CD4-positive, alpha-beta T cell treated with Interleukin-17A for 4 hours (primary cell): ENCODE measurements at regions not wholly inside any gene's neighbourhood (a gene's known extent, or its start where the extent isn't known, plus 50 kb on each side); places are given as distances from the start of the nearest gene placed in this dataset.

Experiments used
- DNase-seq: peaks from one replicate; pipeline ENCODE4 v3.0.0-alpha.2; 2020; ENCODE audit warnings: mixed read lengths

GRCh38 chr16:14334366-14335080 lies 263.4 kb downstream of the MRTFB start:
- DNase-seq: no peak

GRCh38 chr16:14333361-14333760 lies 262.2 kb downstream of the MRTFB start:
- DNase-seq: no peak

- no peak for DNase-seq
Observed at GRCh38 chr16:14331020-14331419, 259.9 kb downstream of the MRTFB start.

- DNase-seq: no peak
Observed at GRCh38 chr16:14329727-14330350, 258.7 kb downstream of the MRTFB start.

DNA sequence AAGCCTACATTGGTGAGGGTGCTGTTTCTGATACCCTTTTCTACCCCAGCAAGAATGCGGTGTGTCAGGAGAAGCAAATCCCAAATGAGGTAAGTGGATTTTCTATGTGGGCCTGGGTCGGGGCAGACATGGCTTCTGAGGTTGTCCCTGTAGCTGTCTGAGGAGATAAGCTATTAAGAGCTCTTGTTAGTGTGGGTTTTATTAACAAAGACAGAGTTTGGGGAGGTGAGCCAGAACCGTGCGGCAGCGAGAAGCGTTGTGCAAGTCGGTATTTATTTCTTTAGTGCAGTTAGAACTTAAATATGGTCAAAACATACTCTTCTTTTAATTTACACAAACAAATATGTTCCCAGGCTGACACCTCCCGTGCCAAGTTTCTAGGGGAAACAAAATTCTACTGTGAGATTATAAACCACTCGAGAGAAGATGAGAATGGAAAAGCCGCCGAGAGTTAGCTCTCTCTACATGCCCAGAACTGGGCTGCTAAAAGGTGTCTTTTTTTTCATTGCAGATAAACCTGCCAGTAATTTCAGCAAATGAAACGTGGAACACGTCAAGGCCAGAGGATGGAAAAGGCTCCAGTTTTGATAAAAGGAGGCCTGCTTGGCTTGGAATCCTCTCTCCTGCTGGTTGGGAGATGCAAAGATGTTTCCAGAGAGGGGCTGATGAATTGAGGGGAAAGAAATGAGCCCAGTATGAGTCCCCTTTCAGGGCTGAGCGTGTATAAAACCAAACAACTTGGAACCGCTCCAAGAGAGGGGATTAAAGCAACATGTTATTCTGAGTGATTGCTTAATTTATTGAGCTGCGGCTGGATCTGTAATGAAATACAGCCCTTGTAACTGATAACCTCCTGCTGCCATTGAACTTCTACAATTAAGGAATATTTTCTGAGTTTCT lies 254.6 kb downstream of the MRTFB start:
- DNase-seq: no peak

GRCh38 chr16:14324581-14324980 lies 253.5 kb downstream of the MRTFB start:
- no peak for DNase-seq

- no peak for DNase-seq
Observed at GRCh38 chr16:14322186-14322585, 251.1 kb downstream of the MRTFB start.

DNA sequence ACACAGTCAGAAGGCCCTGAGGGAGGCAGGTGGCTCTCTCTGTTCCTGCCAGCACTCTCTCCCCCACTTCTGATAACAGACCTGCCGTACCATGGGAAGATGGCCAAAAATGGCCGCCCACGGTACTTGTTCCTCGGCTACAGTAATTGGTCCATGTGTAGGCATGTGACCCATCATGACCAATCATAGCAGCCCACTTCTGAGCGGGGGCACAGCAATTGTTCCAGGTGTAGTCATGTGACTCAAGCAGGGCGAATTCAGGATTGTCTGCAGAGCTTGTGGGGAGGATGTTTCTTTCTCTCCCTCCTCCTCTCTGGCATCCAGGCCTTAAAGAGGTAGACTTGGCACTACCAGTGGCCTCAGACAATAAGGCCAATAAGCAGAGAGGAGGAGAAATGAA lies 250.4 kb downstream of the MRTFB start:
- DNase-seq: no peak

DNA sequence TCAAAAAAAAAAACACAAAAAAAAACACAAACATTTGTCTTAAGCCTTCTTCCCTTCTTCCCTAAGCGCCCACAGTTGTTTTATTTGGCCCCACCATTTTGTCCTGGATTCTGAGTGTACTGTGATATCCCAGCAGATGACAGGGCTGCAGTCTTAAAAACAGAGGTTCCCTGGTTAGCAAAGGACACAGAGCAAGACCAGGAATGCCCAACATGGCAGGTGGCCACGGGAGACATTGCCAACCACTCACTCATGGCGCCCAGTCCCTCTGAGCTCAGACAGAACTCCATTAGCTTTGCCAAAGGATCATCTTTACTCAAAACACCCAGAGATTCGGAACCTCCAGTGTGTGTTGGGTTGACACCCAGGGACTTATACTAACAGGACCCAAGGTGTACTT lies 249.3 kb downstream of the MRTFB start:
- DNase-seq: no peak
